ENCODE measurements at regions not wholly inside any gene's neighbourhood (a gene's known extent, or its start where the extent isn't known, plus 50 kb on each side); places are given as distances from the start of the nearest gene placed in this dataset.
"Not testable (repeated sequence)": the region's sequence is repeated elsewhere in the genome, so short reads cannot be mapped to it uniquely, and the experiment has no call there.

- not testable (repeated sequence) for TF ChIP-seq POLR2A, POLR2AphosphoS5 (IDR thresholded peaks at IDR 0.05; ENCODE audit: low read depth, low read length)
Observed at GRCh38 chr9:62816331-62816730, 1626.5 kb downstream of the SPATA31A7 start.
